ENCODE measurements at regions not wholly inside any gene's neighbourhood (a gene's known extent, or its start where the extent isn't known, plus 50 kb on each side); places are given as distances from the start of the nearest gene placed in this dataset.

DNA sequence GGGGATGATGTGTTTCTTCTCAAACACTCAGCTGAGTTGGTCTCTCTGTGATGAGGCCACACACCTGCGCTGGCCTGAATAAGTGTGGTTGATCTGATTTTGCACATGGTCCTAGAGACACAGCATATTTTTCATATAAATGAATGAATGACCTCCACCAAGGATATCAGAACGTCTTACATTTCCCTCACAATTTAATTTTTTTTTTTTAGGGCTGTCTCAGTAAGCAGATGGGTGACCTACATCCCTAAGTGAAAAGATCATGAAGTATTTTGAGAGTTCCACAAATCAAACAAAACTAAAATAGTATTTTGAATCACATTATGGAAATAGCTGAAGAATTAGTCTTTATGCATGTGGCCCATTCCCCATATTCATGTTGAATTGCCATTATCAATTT lies 333.7 kb upstream of the TMTC1 start:
- dilution Hi-C loops (cut with MboI; ENCODE audit: extremely low pct_ligation_motif_present, low sequenced_read_pairs) = no loop called here
- no peak overlapping the region for H3K4me2 ChIP-seq (ENCODE audit: control insufficient read depth, extremely low read depth, insufficient read depth, low read depth, low read length)
- no peaks in the 10 kb centered on the region for H4K20me1 ChIP-seq (ENCODE audit: control insufficient read depth, extremely low read depth, insufficient read depth, low read length)
- no peak overlapping the region for H3K9ac ChIP-seq (ENCODE audit: control insufficient read depth, extremely low read depth, insufficient read depth, low read length)
- H3K27me3 ChIP-seq (ENCODE audit: control insufficient read depth, extremely low read depth, insufficient read depth, low read length) = no peaks in the 10 kb centered on the region
- H3K36me3 ChIP-seq (ENCODE audit: control insufficient read depth in 2 of 2, extremely low read depth in 1 of 2, insufficient read depth in 2 of 2, low read length in 2 of 2) = no peaks in the 10 kb centered on the region
- H3K27ac ChIP-seq (ENCODE audit: control insufficient read depth, insufficient read depth, low read length) = no peak overlapping the region
- FAIRE-seq (no peak), DNase-seq (ENCODE audit: low read depth, low spot score) (no peak)
- H2AFZ ChIP-seq (ENCODE audit: control insufficient read depth, low read length) = no peak overlapping the region
- H3K79me2 ChIP-seq (ENCODE audit: control insufficient read depth, insufficient read depth, low read length) = no peaks in the 10 kb centered on the region
- H3K9me3 ChIP-seq (ENCODE audit: control insufficient read depth, low read depth, low read length) = no peaks in the 10 kb centered on the region
- TF ChIP-seq EZH2 (IDR thresholded peaks at IDR 0.05; ENCODE audit: low read length) = no peak
- TF ChIP-seq, protein P1, sequence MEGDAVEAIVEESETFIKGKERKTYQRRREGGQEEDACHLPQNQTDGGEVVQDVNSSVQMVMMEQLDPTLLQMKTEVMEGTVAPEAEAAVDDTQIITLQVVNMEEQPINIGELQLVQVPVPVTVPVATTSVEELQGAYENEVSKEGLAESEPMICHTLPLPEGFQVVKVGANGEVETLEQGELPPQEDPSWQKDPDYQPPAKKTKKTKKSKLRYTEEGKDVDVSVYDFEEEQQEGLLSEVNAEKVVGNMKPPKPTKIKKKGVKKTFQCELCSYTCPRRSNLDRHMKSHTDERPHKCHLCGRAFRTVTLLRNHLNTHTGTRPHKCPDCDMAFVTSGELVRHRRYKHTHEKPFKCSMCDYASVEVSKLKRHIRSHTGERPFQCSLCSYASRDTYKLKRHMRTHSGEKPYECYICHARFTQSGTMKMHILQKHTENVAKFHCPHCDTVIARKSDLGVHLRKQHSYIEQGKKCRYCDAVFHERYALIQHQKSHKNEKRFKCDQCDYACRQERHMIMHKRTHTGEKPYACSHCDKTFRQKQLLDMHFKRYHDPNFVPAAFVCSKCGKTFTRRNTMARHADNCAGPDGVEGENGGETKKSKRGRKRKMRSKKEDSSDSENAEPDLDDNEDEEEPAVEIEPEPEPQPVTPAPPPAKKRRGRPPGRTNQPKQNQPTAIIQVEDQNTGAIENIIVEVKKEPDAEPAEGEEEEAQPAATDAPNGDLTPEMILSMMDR (optimal IDR thresholded peaks at IDR 0.05 in 1 of 3, IDR thresholded peaks at IDR 0.05 in 1 of 3, conservative IDR thresholded peaks at IDR 0.05 in 1 of 3; ENCODE audit: extremely low read depth in 1 of 3, insufficient read depth in 2 of 3, low read length in 3 of 3) = no peak
- H3K4me3 ChIP-seq (ENCODE audit: control insufficient read depth in 2 of 3, extremely low read depth in 1 of 3, insufficient read depth in 2 of 3, low read depth in 1 of 3, low read length in 3 of 3) = no peak overlapping the region
- H3K4me1 ChIP-seq (ENCODE audit: control insufficient read depth, extremely low read depth, insufficient read depth, low read length) = no peaks in the 10 kb centered on the region
- H3K9me1 ChIP-seq (ENCODE audit: control insufficient read depth, extremely low read depth, insufficient read depth, low read length) = no peaks in the 10 kb centered on the region

DNA sequence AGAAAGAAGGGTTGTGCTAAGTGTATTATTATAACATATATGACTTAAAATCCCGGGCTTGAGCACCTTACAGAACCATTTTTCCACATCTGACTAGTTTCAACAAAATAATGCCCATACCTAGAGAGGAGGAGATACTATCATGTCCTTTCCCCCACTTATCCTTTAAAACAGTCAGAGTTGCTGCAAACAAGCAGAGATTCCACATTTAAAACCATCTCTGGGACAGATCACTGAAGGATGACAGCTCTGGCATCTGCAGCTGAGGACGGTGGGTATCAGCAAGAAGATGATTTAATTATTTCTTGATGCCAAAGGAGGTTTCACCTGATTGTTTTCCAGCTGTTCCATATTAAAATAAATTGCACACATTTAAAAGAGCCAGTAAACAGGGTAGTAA lies 328.0 kb upstream of the TMTC1 start:
- TF ChIP-seq EZH2 (IDR thresholded peaks at IDR 0.05; ENCODE audit: low read length) = no peak
- TF ChIP-seq, protein P1 (optimal IDR thresholded peaks at IDR 0.05 in 1 of 3, IDR thresholded peaks at IDR 0.05 in 1 of 3, conservative IDR thresholded peaks at IDR 0.05 in 1 of 3; ENCODE audit: extremely low read depth in 1 of 3, insufficient read depth in 2 of 3, low read length in 3 of 3) = no peak

More for the DNA sequence above, 328.0 kb upstream of the TMTC1 start:
- H3K9ac ChIP-seq (ENCODE audit: control insufficient read depth, extremely low read depth, insufficient read depth, low read length) = no peak overlapping the region
- dilution Hi-C loops (cut with MboI; ENCODE audit: extremely low pct_ligation_motif_present, low sequenced_read_pairs) = no loop called here
- H3K4me2 ChIP-seq (ENCODE audit: control insufficient read depth, extremely low read depth, insufficient read depth, low read depth, low read length) = no peak overlapping the region
- no peaks in the 10 kb centered on the region for H3K27me3 ChIP-seq (ENCODE audit: control insufficient read depth, extremely low read depth, insufficient read depth, low read length)
- no peak overlapping the region for H3K27ac ChIP-seq (ENCODE audit: control insufficient read depth, insufficient read depth, low read length)
- no peak overlapping the region for H3K4me3 ChIP-seq (ENCODE audit: control insufficient read depth in 2 of 3, extremely low read depth in 1 of 3, insufficient read depth in 2 of 3, low read depth in 1 of 3, low read length in 3 of 3)
- no peaks in the 10 kb centered on the region for H3K79me2 ChIP-seq (ENCODE audit: control insufficient read depth, insufficient read depth, low read length)
- FAIRE-seq (no peak), DNase-seq (ENCODE audit: low read depth, low spot score) (no peak)
- H3K9me3 ChIP-seq (ENCODE audit: control insufficient read depth, low read depth, low read length) = no peaks in the 10 kb centered on the region
- H2AFZ ChIP-seq (ENCODE audit: control insufficient read depth, low read length) = no peak overlapping the region
- no peaks in the 10 kb centered on the region for H3K36me3 ChIP-seq (ENCODE audit: control insufficient read depth in 2 of 2, extremely low read depth in 1 of 2, insufficient read depth in 2 of 2, low read length in 2 of 2)
- H3K9me1 ChIP-seq (ENCODE audit: control insufficient read depth, extremely low read depth, insufficient read depth, low read length) = no peaks in the 10 kb centered on the region
- H4K20me1 ChIP-seq (ENCODE audit: control insufficient read depth, extremely low read depth, insufficient read depth, low read length) = no peaks in the 10 kb centered on the region
- no peaks in the 10 kb centered on the region for H3K4me1 ChIP-seq (ENCODE audit: control insufficient read depth, extremely low read depth, insufficient read depth, low read length)

Data from keratinocyte (primary cell).